SK-N-SH (cell line): ENCODE measurements at regions not wholly inside any gene's neighbourhood (a gene's known extent, or its start where the extent isn't known, plus 50 kb on each side); places are given as distances from the start of the nearest gene placed in this dataset.

ENCODE experiments used
- CTCF ChIA-PET: fragments of 300-600, 350-600 bp; formaldehyde crosslinking; extraction: SDS; loops from one replicate; lab custom pipeline; 2021; lab: Yijun Ruan, JAX
- POLR2A ChIA-PET: fragments of 350-600 bp; sonication (Branson Sonifier 250); formaldehyde crosslinking; extraction: SDS; loops from one replicate; lab custom pipeline; 2020; ENCODE audit warnings: antibody characterized with exemption, inconsistent platforms; lab: Yijun Ruan, JAX
- DNase-seq: peaks from one replicate; pipeline ENCODE4 v3.0.0; 2012
- H2AFZ ChIP-seq: fragments of 200-600 bp; sonication (generic); 2 replicates; pipeline ENCODE4 v1.8.1; 2016; ENCODE audit warnings: antibody characterized with exemption, mild to moderate bottlenecking, low read depth
- H3F3A ChIP-seq: fragments of 200-600 bp; sonication (generic); replicated peaks from 2 replicates; pipeline ENCODE3; 2016; ENCODE audit warnings: antibody characterized with exemption, mild to moderate bottlenecking; ENCODE audit not compliant: insufficient read depth
- H3K27ac ChIP-seq, 2 experiments: fragments of 200-500 bp in 1 of 2; fragments of 200-600 bp in 1 of 2; sonication (Bioruptor generic) in 1 of 2; sonication (generic), shearing (Covaris generic) in 1 of 2; 2 replicates each; pipeline versions ENCODE4 v1.5.1 to v1.6.1; 2014 to 2016; ENCODE audit warnings: low read depth in 2 of 2, inconsistent platforms in 1 of 2, low read length in 1 of 2, mild to moderate bottlenecking in 1 of 2, mixed read lengths in 1 of 2
- H3K27me3 ChIP-seq: fragments of 200-600 bp; sonication (generic), shearing (Covaris generic); 2 replicates; pipeline ENCODE4 v1.6.1; 2016; ENCODE audit warnings: mixed run types; ENCODE audit not compliant: insufficient read depth
- H3K36me3 ChIP-seq, 2 experiments: fragments of 200-500 bp in 1 of 2; fragments of 200-600 bp in 1 of 2; sonication (Bioruptor generic) in 1 of 2; sonication (generic) in 1 of 2; replicated peaks in 1 of 2; 2 replicates each; pipeline versions ENCODE3 to v1.5.1; 2014 to 2016; ENCODE audit warnings: low read length in 1 of 2, mild to moderate bottlenecking in 1 of 2; ENCODE audit not compliant: insufficient read depth in 2 of 2, control insufficient read depth in 1 of 2
- H3K4me1 ChIP-seq, 2 experiments: fragments of 200-500 bp in 1 of 2; fragments of 200-600 bp in 1 of 2; sonication (Bioruptor generic) in 1 of 2; sonication (generic), shearing (Covaris generic) in 1 of 2; 2 replicates each; pipeline versions ENCODE4 v1.5.1 to v1.6.1; 2014 to 2016; ENCODE audit warnings: low read depth in 1 of 2, low read length in 1 of 2, mixed run types in 1 of 2; ENCODE audit not compliant: insufficient read depth in 2 of 2, control insufficient read depth in 1 of 2
- H3K4me2 ChIP-seq: fragments of 200-600 bp; sonication (generic), shearing (Covaris generic); 2 replicates; pipeline ENCODE4 v1.6.1; 2017; ENCODE audit warnings: mixed run types
- H3K4me3 ChIP-seq, 2 experiments: fragments of 200-500 bp in 1 of 2; fragments of 200-600 bp in 1 of 2; sonication (Bioruptor generic) in 1 of 2; sonication (generic), shearing (Covaris generic) in 1 of 2; 2 replicates each; pipeline versions ENCODE4 v1.5.1 to v1.8.1; 2014 to 2016; ENCODE audit warnings: low read depth in 2 of 2, inconsistent platforms in 1 of 2, low read length in 1 of 2, mild to moderate bottlenecking in 1 of 2, mixed read lengths in 1 of 2, moderate library complexity in 1 of 2
- H3K79me2 ChIP-seq: fragments of 200-600 bp; sonication (generic); 2 replicates; pipeline ENCODE4 v1.8.1; 2017; ENCODE audit warnings: mild to moderate bottlenecking; ENCODE audit not compliant: insufficient read depth
- H3K9ac ChIP-seq: fragments of 200-600 bp; sonication (generic); 2 replicates; pipeline ENCODE4 v1.6.1; 2017; ENCODE audit warnings: mixed run types
- H3K9me2 ChIP-seq: fragments of 200-600 bp; sonication (generic); 2 replicates; pipeline ENCODE4 v1.6.1; 2017; ENCODE audit warnings: mixed run types
- H3K9me3 ChIP-seq: fragments of 200-600 bp; sonication (generic); 2 replicates; pipeline ENCODE4 v1.6.1; 2017; ENCODE audit warnings: mixed run types, mild to moderate bottlenecking, moderate library complexity
- H4K20me1 ChIP-seq: fragments of 200-600 bp; sonication (generic); 2 replicates; pipeline ENCODE4 v1.6.1; 2017; ENCODE audit warnings: mild to moderate bottlenecking, mixed run types; ENCODE audit not compliant: insufficient read depth
- ELF1 ChIP-seq: IDR thresholded peaks from 2 replicates; pipeline ENCODE4 v1.4.0; 2012
- FOXJ3 ChIP-seq: sonication (generic); formaldehyde crosslinking; IDR thresholded peaks from 2 replicates; pipeline ENCODE4 v1.5.1; 2020; ENCODE audit warnings: mild to moderate bottlenecking, missing genetic modification reagents
- GABPA ChIP-seq: IDR thresholded peaks from 2 replicates; pipeline ENCODE4 v1.4.0; 2012; ENCODE audit warnings: low read depth, mild to moderate bottlenecking
- GATA2 ChIP-seq: sonication (generic); formaldehyde crosslinking; IDR thresholded peaks from 2 replicates; pipeline ENCODE4 v1.5.0; 2020; ENCODE audit warnings: mild to moderate bottlenecking, missing genetic modification reagents
- IRF3 ChIP-seq: fragments of 150-350 bp; IDR thresholded peaks from 2 replicates; pipeline ENCODE4 v1.6.1; 2016; ENCODE audit warnings: mild to moderate bottlenecking, low read depth, low read length
- PBX3 ChIP-seq: IDR thresholded peaks from 2 replicates; pipeline ENCODE4; 2012
- RCOR1 ChIP-seq: fragments of 150-350 bp; IDR thresholded peaks from 2 replicates; pipeline ENCODE4 v1.6.1; 2017; ENCODE audit warnings: antibody characterized with exemption, low read length
- REST ChIP-seq: IDR thresholded peaks from 2 replicates; pipeline ENCODE4 v1.6.1; 2012; ENCODE audit warnings: mild to moderate bottlenecking, low read depth, low read length, moderate library complexity
- RFX5 ChIP-seq: IDR thresholded peaks from 2 replicates; pipeline ENCODE4 v1.6.1; 2012; ENCODE audit warnings: mild to moderate bottlenecking, improper control_type of control experiment, low read length
- RXRA ChIP-seq: IDR thresholded peaks from 2 replicates; pipeline ENCODE4 v1.4.0; 2012; ENCODE audit warnings: low read depth, mild to moderate bottlenecking, borderline replicate concordance
- SIN3A ChIP-seq: IDR thresholded peaks from 2 replicates; pipeline ENCODE4 v1.6.1; 2012; ENCODE audit warnings: low read depth, mild to moderate bottlenecking, low read length, moderate library complexity, borderline replicate concordance
- SMC3 ChIP-seq: IDR thresholded peaks from 2 replicates; pipeline ENCODE4 v1.6.1; 2012; ENCODE audit warnings: low read depth, low read length, improper control_type of control experiment
- TCF12 ChIP-seq: IDR thresholded peaks from 2 replicates; pipeline ENCODE4 v1.4.0; 2012
- TEAD4 ChIP-seq: IDR thresholded peaks from 2 replicates; pipeline ENCODE4 v1.4.0; 2012; ENCODE audit warnings: mild to moderate bottlenecking, borderline replicate concordance; ENCODE audit not compliant: insufficient read depth
- USF1 ChIP-seq: IDR thresholded peaks from 2 replicates; pipeline ENCODE4 v1.4.0; 2012; ENCODE audit warnings: low read depth, borderline replicate concordance
- USF2 ChIP-seq: fragments of 150-350 bp; IDR thresholded peaks from 2 replicates; pipeline ENCODE4 v1.6.1; 2017; ENCODE audit warnings: antibody characterized with exemption, low read length, low read depth, borderline replicate concordance
- YY1 ChIP-seq: IDR thresholded peaks from 2 replicates; pipeline ENCODE4 v1.4.0; 2012; ENCODE audit warnings: low read depth, mild to moderate bottlenecking
- WGBS: methylation state at CpG from one replicate; pipeline ENCODE4 v1.1.6; 2017; ENCODE audit warnings: low lambda C conversion rate; 5-methylcytosine and 5-hydroxymethylcytosine counted together

- H3K4me1 ChIP-seq, result no peaks in the 10 kb centered on the region; a peak in 1 of 4 replicates
- no peak overlapping the region for H2AFZ ChIP-seq
- no peak overlapping the region for H3K4me3 ChIP-seq
- no peaks in the 10 kb centered on the region for H3F3A ChIP-seq
- no peak overlapping the region for H3K27ac ChIP-seq
- CTCF ChIA-PET, result interaction anchor here (1.1 to 2.5 kb wide), 2 partner anchors 10 kb away, joined by 5 to 21 read pairs; no protein-coding TSS in a partner anchor
- H3K9me2 ChIP-seq, result no peaks in the 10 kb centered on the region
- H3K9me3 ChIP-seq, result no peaks in the 10 kb centered on the region
- H3K79me2 ChIP-seq, result no peaks in the 10 kb centered on the region
- TF ChIP-seq FOXJ3 (CRISPR knock-in tag) (no peak), USF1 (no peak), YY1 (no peak), TCF12 (no peak), GABPA (no peak), SIN3A (no peak), RFX5 (no peak), TEAD4 (no peak), GATA2 (CRISPR knock-in tag) (no peak), SMC3 (no peak), REST (no peak), RCOR1 (no peak)
- no peak for DNase-seq
- no peaks in the 10 kb centered on the region for H3K27me3 ChIP-seq
- no peak overlapping the region for H3K4me2 ChIP-seq
- H4K20me1 ChIP-seq, result no peaks in the 10 kb centered on the region
- no peak overlapping the region for H3K9ac ChIP-seq
- no peaks in the 10 kb centered on the region for H3K36me3 ChIP-seq
- POLR2A ChIA-PET, result no interaction called here
- 95% methylated on average over 3 of the region's 3 CpGs for WGBS
Measured at GRCh38 chr7:65317372-65317771, 56.3 kb upstream of the ZNF92 start.

GRCh38 chr7:65310761-65311160 is 62.9 kb upstream of the ZNF92 start:
- POLR2A ChIA-PET, result no interaction called here

More at GRCh38 chr7:65310761-65311160, 62.9 kb upstream of the ZNF92 start:
- TF ChIP-seq RXRA (no peak), IRF3 (no peak), ELF1 (no peak), USF1 (no peak), TCF12 (no peak), YY1 (no peak), PBX3 (no peak), USF2 (no peak)
- no peaks in the 10 kb centered on the region for H3K9me3 ChIP-seq
- no peak for DNase-seq
- peaks cover 0 to 3% of the 10 kb centered on the region in 2 experiments; a peak in 1 of 4 replicates for H3K4me1 ChIP-seq
- H2AFZ ChIP-seq, result no peak overlapping the region
- H3K4me3 ChIP-seq, result no peak overlapping the region
- H3K36me3 ChIP-seq, result no peaks in the 10 kb centered on the region
- no peak overlapping the region for H3K9ac ChIP-seq
- no peaks in the 10 kb centered on the region for H3K27me3 ChIP-seq
- 94% methylated on average over 6 of the region's 6 CpGs for whole genome bisulfite sequencing
- no peak overlapping the region for H3K4me2 ChIP-seq
- H3K9me2 ChIP-seq, result no peaks in the 10 kb centered on the region
- H3F3A ChIP-seq, result no peaks in the 10 kb centered on the region
- CTCF ChIA-PET, result interaction anchor here (4.1 to 8.4 kb wide), 3 partner anchors 10 to 92 kb away, joined by 31 to 181 read pairs (median 37); no protein-coding TSS in a partner anchor
- H3K27ac ChIP-seq, result no peak overlapping the region
- no peaks in the 10 kb centered on the region for H3K79me2 ChIP-seq
- no peaks in the 10 kb centered on the region for H4K20me1 ChIP-seq
